ENCODE measurements at regions not wholly inside any gene's neighbourhood (a gene's known extent, or its start where the extent isn't known, plus 50 kb on each side); places are given as distances from the start of the nearest gene placed in this dataset.

DNA sequence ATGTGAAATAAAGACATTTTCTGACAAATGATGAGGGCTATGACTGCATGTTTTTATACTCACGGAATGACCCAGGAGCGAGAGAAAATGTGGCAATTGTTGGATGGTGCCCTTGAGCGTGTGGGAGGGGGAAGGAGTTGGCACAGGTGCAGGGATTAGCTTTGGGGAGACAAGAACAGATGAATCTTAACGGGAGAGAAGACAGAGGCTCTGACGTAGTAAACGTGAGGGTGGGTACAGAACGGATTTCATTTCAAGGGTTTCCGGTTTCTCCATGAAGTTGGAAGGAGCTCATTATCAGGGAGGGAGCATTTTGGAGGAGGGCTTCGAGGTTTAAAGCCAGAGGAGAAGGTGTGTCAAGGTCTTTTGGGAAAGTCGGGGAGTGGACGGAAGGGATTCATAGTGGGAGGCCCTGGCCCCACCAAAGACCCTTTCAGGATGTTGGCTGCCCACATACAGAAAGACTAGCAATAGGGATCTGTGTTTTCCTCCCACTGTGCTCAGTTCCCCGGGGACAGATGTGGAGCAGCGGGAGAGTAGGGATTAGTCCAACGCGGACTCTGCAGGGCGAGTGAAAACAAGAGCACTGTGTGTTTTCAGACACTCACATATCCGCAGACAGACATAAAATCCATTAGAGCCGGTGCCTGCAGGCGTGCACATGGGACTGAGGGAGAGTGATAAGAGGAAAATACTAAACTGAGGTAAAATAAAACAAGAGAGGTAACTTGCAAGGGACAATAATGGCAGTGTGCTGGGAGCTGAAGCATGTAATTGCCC lies 584.1 kb downstream of the AJAP1 start:
- no peak for DNase-seq (ENCODE audit: low read depth in 3 of 3)

DNA sequence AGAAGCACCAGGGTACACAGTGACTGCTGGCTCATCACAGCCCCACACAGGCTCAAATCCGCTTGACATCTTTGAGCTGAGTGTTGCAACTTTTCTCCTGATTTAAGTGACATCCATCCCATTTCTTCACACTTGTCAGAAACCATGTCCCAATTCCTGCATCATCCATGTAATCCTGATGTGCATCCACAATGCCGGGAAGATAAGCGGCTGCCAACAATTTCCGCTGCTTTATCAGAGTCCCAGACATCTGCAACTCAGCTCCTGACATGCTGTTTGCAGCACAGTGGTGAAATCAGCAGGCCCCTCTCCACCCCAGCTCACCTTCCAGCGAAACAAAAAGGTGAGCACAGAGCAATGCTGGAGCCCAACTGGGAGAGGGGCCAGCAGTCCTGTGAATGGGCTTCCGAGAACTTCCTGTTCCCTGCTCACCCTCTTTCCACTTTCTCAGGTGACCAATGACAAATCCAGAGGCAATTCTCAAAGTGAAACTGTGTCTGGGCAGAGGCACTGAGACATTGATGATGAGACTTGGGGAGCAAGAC lies 581.0 kb downstream of the AJAP1 start:
- no peak for DNase-seq (ENCODE audit: low read depth in 3 of 3)

DNA sequence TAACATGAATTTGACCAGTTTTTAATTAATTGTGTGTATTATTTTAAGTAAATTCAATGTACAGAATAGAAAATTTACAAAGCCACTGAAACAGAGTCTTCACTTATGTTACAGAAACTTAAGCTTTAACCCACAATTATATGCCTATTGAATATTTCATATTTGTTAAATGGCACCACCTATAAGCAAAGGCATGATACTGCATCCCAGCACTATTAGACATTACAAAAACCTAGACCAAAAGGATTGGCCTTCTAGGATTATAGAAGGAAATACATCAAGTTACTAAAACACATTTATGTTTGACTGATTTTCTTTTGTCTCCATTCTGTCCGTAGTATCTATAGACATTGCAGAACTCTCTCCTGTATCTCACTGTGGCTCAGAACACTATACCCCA lies 578.1 kb downstream of the AJAP1 start:
- no peak for DNase-seq (ENCODE audit: low read depth in 3 of 3)

DNA sequence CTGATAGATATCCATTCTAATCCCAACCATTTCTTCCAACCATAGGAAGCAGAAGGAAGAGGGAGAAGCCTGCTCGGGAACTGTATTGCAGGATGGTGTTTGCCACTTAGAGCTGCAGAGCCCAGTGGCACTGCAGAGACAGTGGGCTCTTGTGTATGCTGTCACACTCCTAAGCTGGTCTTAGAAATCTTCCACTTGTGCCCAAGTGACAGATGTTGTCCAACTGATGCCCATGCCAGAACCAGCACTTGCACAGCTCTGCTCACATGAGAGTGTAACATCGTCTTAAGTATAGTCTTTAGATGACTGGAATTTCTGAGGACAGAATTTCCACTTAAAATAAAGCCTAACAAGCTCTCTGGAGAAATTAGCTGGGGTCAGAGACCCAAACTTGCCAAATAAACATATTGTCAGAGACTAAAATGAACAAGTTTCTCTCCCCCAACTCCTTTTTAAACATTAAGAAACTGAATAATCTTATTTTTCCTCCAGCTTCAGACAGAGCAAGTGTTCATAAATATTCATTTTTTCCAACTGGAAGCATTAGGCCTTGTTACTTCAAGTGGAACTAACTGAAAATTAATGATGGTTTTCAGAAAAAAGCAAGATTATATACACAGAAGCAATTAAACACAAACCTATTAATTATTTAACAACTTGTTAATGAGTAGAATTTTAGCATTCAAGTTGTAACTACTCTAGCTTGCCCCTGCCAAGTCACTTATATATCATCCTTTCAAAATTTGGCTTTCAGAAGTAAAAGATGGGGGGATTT lies 577.3 kb downstream of the AJAP1 start:
- DNase-seq (ENCODE audit: low read depth in 3 of 3): no peak

DNA sequence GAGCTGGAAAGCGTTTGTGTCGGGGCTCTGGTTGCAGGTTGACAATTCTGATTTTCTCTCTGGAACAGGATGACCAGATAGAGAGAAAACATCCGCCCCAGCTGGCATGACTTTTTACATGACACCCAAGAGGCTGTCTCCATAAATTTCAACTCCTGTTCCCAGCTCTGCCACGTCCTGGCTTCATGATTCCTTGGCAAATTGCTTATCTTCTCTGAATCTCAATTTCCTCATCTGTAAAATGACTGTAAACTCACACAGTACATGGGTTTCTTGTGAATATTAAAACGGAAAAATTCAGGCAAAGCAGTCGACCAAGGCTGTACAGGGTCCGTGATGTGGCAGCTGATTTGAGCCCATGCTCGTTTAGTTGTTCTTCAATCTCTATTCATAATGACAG lies 572.7 kb downstream of the AJAP1 start:
- no peak for DNase-seq (ENCODE audit: low read depth in 3 of 3)

DNA sequence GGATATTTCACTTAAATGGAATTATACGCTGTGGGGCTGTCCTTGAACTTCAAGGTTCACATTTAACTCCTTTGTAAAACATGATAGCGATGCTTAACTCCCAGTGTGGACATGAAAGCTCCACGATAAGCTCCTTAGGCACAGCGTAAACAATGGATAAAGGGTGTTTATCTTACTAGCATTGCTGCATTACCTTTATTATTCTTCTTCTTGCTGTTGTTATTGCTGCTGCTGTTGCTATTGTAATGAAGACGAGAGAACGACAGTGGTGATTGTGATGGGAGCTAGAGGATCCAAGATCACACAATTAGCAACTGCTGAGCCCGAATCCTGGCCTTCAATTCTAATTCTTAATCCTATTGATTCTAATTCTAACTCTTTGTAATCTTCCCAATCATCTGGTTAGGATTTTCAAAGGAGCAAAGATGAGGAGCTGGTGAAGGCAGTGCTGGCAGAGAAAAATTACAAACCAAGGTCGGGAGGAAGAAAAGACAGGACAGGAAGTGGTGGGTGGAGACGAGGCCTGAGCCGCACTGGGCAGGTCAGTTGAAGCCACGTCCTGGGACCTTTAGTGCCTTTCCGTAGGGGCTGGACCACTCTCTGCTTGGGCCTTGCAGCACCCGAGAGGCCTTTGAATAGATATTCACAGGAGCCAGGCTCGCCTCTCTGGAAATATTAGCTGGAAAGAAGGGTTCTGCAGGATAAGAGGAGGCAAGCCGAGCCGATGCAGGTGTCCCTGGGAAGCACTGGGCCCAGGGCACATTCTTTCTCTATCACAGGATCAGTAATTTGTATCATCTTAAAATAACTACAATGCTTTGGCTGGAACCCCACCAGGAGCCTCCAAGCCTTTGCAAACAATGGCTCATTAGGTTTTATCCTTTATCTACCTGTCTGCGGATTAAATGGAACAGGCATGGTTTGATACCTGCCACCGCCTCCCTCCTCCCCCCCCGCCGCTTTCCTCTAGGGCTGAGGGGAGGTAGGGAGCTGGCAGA lies 571.6 kb downstream of the AJAP1 start:
- no peak for DNase-seq (ENCODE audit: low read depth in 3 of 3)

DNA sequence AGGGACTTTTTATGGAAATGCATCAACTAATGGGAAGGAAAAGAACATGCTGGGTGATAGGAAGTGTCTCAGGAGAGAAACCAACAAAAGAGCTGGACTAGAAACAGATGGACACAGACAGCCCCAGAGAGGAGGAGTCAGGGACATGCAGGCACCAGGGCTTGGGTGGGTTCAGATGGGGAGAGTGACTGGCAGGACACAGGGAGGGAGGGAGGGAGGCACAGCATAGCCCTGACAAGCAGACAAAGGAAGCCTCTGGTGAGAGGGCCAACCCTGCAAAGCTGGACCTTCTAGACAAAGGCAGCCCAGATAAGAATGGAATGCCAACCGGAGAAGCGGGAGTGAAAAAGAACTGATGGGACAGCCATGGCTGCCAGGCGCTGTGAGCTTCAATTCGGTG lies 568.8 kb downstream of the AJAP1 start:
- DNase-seq (ENCODE audit: low read depth in 3 of 3): no peak

DNA sequence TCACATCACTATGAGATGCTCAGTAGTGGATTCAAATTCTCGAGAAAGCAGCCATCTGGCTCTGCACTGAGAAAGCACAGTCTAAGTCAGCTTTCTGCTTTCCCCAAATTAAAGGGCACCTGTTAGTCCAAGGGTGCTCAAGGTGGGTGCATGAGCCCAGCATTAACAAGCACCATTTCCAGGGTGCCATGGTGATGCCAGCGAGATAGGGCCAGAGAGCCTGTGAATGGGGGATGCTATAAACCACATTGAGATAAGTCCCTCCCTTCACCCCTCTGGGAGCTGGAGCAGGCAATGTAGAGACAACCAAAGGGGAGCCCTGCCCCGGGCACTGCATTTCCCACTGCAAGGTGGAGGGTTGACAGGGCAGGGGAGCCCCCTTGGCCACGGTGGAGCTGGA lies 568.2 kb downstream of the AJAP1 start:
- no peak for DNase-seq (ENCODE audit: low read depth in 3 of 3)

DNA sequence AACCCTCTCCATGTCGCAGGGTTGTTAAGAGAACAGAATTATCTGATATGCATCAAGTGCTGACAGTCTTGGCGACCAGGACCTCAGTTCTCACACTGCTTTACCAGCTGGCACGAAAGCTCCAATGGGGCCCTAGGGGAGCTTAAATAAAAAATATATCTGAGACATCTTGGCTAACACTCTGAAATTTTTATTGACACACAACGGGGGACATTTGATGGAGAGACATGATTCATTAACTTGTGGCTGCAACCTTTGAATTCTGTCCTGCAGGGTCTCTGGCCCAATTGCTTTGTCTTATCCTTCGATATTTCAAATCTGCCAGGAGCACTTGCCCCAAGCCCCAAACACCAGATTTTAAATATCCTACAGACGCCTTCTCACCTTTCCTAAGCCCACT lies 567.0 kb downstream of the AJAP1 start:
- DNase-seq (ENCODE audit: low read depth in 3 of 3): no peak

DNA sequence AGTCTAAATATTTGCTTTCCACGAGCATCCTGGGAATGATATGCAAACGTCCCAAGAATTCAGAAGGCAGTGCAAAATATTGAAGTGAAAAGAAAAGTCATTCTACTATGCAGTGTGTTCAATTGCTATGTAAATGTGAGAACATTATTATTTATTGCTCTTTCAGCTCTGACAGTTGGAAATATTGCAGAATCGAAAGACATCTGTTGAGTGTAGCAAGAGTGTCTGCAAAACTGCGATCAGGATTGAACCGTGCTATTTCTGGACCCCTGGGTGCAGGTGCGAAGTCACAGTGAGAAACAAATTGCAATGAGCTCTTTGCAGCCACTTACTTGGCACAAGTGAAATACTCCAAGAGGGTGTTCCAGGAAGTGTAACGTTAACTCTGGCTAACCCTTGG lies 566.4 kb downstream of the AJAP1 start:
- DNase-seq (ENCODE audit: low read depth in 3 of 3): no peak

DNA sequence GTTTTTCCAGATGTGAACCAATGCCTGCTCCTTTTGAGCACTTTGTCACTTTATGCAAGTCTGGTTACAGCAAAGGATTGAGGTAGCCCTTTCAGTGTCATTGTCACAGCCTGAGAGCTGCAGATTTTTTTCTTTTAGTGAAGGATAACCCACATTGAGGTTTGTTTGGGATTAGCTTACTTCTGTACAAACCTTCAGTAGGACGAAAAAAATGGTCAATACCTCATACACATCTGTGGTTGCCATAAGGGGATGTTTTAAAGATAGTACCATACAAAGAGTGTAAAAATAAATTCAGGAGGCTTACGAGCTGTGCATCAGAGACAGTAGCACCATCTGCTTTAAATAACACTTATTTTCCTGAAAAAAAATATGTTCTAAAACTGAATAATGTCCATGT lies 566.0 kb downstream of the AJAP1 start:
- no peak for DNase-seq (ENCODE audit: low read depth in 3 of 3)

DNA sequence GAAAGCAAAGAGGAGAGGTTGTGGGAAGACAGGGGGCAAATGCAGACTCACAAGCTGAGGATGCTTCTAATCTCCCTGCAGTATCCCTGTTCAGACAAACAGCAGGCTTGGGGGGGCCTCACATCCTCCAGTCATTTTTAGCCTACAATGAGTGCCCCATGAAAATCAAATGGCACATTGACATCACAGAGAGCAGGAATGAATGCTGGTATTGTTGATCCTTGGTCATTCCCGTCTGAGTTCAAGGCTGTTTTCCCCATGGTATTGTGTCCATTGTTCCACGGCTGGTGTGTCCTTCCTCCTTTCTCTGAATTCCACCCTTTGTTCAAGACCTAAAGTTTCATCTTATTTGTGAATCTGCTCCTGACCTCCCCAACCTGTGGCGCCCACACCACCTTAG lies 545.6 kb downstream of the AJAP1 start:
- DNase-seq (ENCODE audit: low read depth in 3 of 3): no peak

DNA sequence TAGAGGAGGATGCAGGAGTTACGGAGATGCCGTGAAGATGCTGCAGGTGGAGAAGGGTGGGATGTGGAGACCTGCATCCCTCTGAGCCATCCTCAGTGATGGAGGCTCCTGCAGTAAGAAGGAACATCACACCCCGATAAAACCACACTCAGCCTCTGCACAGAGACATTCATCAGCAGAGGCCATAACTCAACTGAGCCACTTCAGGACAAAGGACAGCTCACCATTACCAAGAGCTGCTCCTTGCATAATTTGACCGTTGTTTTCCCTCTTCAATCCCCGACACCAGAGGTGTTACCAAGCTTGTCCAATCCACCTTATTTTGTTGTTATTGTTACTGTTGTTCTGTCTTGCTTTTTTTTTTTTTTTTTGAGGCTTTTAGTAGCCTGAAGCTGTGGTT lies 543.9 kb downstream of the AJAP1 start:
- DNase-seq (ENCODE audit: low read depth in 3 of 3): no peak

DNA sequence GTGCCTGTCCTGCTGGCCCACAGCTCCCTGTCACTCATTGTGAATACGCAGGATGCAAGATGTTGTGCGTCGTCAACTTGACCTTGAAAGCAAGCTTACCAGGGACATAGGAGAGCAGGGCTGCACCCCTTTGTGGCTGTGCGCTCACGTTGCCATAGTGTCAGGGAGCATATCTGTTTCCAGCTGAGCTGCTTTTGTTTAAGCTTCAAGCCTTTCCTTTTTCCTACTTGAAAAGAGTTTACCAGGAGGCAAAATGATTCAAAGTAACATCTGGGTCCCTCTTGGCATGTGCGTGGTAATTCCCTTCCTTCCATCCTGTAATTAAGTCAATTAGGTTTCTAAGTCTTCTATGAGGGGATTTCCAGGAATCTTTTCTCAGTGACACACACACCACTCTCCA lies 537.1 kb downstream of the AJAP1 start:
- no peak for DNase-seq (ENCODE audit: low read depth in 3 of 3)

DNA sequence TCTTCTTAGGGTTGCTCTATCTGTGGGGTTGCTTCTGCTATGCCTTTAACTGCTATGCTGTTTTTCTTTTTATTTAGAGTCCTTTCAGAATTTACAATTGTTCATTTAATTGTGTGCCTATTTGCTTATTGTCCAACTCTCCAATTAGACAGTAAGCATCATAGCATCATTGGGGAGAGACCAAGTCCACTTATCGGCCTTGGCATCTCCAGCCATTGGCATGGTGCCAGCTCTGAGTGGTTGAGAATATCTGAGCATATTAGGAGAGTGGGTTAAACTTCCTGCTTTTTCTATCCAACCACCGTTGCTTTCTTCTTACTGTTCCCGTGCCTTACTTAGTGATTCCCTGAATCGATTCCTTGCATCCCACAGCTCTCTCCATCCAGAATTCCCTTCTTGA lies 535.0 kb downstream of the AJAP1 start:
- no peak for DNase-seq (ENCODE audit: low read depth in 3 of 3)

DNA sequence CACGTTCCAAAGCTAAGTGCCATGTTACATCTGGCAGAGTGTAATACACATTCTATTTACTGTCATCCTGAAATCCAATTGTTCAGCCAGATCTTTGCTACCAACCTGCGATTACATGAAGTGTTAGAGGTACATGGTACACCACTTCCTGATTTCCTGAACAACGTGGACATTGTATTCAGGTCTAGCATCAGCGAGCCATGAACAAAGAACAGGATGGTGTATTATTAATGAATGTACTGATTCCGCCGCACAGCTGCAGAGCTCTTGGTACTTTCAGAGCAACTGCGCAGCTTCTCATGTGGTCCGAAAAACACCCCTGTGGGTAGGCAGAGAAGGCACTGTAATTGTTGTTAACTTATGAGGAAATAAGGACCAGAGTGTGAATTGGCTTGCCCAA lies 511.4 kb downstream of the AJAP1 start:
- no peak for DNase-seq (ENCODE audit: low read depth in 3 of 3)

DNA sequence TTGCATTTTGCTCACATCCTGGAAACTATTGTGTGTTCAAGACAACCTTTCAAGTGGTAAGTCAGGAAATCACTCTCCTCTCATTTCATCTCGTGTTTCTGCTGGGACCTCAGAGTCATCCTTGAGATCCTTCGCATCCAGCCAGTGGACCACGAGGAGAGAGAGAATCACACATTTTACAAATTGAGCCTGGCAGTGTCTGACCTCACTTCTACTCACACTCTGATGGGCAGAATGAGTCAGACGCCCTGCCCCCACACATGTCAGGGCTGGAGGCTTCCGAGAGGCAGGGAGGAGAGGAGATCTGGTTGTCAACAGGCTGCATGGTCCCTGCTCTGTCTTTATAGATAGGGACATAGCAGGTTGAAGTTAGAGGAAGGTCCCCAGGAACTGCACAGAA lies 509.7 kb downstream of the AJAP1 start:
- DNase-seq (ENCODE audit: low read depth in 3 of 3): no peak

DNA sequence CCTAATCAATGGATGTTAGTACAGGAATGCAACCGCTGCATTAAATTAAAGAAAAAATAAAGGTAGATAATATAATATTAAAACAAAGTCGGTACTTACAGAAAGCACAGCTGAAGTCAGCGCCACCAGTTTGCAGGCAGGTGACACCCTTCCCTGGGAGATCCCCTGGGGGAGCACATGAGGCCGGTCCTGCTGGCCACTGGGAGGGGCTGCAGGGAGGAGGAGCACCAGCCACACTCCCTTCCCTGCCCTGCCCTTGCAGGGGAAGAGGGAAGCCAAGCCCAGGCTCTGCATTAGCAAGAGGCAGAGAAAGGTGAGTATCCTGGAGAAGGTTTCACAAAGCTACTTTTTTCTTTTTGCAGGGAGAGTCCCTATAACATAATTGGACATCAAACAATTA lies 507.0 kb downstream of the AJAP1 start:
- no peak for DNase-seq (ENCODE audit: low read depth in 3 of 3)

DNA sequence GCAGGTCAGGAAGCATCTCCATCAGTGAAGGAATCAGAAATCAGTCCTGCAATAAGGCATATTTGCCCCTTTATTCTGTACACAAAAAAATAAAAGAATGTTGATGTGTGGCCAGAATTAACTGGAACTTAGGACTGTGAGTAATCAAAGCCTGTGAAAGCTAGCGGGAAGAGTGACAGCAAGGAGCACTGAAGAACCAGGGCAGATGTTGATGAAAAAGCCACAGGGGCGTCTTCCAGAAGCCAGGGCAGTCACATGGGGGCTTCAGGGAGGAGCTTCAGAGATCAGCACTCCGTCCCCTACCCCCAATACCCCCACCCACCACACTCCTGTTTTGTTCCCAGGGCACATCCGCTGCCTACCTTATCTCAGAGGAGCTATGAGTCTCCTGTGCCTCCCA lies 502.8 kb downstream of the AJAP1 start:
- no peak for DNase-seq (ENCODE audit: low read depth in 3 of 3)

DNA sequence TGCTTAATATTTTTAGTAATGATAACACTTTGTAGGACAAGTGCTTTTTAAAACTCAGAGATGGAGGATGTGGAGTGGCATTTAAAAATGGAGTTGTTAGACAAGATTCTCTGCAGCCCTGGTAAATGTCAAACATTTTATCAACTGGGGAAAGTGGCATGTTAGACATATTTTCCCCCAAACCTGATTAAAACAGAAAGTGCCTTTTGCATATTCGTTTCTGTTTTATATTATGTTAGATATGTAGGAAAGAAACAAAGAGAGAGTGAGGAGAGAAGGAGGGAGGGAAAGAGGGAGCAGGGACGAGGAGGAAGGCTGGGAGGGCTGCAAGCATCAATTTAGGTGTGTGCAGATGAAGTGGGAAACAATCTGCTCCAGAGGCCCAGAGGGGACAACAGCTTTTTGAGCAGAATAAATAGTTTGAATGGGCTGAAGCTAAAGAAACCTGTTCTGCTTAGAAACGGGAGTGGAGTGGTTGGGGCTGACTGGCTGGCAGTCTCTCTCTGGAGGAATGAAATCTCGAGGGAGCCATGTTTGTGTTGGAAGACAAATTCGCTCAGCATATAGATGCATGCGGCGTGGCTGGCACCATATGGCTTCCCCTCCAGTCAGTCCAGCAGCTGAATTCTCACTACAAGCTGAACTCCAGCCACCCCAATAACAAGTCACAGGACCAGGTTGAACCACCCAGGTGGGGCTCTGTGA lies 502.2 kb downstream of the AJAP1 start:
- no peak for DNase-seq (ENCODE audit: low read depth in 3 of 3)

DNA sequence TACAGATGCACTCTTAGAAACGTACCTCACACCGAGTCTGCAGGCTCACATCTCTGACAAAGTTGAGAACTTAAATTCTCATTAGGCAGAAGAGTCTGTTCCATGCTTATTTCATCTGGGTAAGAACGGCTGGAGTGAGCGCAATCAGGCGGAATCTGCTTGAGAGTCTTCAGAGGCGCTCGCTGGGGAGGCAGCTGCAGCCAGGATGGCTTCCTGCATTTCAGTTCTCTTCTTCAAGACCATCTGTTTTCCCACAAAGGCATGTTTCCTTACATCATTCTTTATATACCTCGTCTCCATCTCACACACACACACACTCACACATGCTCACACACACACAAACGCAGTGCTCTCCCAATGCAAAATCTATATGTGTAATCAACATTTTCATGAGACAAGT lies 497.1 kb downstream of the AJAP1 start:
- DNase-seq (ENCODE audit: low read depth in 3 of 3): no peak
